ENCODE measurements at regions not wholly inside any gene's neighbourhood (a gene's known extent, or its start where the extent isn't known, plus 50 kb on each side); places are given as distances from the start of the nearest gene placed in this dataset.
A peak's percentile ranks its signal among the peaks of the same experiment; 100 is the strongest.

DNA sequence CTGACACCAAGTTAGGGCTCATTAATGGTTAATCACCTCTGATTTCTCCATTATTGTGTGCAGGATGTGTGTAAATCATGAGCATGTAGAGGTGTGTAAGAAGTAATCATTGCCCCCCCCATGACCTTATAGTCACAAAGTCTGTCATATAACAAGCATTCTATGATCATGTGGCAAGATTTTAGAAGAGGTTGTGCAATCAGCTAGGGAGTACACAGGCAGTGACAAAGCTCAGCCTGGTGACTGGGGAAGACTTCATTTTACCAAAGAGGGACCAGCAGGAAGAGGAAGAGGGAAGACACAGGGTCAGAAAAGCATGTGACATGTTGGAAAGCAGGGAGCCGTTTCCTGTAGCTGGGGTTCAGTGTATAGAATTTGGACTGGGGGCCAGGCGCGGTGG lies 176.5 kb upstream of the LARGE1 start:
- Histone ChIP-seq H3K4me3 (replicated peaks in 1 of 3) (no peak overlapping the region), H3K9me3 (no peaks in the 10 kb centered on the region), H3K4me1 (no peaks in the 10 kb centered on the region), H3K27me3 (no peaks in the 10 kb centered on the region), H3K27ac (no peak overlapping the region), H3K36me3 (no peaks in the 10 kb centered on the region)
- 78 to 92% methylated on average over 3 of the region's 3 CpGs for WGBS, 2 donors
- TF ChIP-seq POLR2A (IDR thresholded peaks at IDR 0.05): no peak
- TF ChIP-seq, protein P1, sequence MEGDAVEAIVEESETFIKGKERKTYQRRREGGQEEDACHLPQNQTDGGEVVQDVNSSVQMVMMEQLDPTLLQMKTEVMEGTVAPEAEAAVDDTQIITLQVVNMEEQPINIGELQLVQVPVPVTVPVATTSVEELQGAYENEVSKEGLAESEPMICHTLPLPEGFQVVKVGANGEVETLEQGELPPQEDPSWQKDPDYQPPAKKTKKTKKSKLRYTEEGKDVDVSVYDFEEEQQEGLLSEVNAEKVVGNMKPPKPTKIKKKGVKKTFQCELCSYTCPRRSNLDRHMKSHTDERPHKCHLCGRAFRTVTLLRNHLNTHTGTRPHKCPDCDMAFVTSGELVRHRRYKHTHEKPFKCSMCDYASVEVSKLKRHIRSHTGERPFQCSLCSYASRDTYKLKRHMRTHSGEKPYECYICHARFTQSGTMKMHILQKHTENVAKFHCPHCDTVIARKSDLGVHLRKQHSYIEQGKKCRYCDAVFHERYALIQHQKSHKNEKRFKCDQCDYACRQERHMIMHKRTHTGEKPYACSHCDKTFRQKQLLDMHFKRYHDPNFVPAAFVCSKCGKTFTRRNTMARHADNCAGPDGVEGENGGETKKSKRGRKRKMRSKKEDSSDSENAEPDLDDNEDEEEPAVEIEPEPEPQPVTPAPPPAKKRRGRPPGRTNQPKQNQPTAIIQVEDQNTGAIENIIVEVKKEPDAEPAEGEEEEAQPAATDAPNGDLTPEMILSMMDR (IDR thresholded peaks at IDR 0.05): no peak
- intact Hi-C loops (cut with DNase I): no loop called here
- DNase-seq: no peak

DNA sequence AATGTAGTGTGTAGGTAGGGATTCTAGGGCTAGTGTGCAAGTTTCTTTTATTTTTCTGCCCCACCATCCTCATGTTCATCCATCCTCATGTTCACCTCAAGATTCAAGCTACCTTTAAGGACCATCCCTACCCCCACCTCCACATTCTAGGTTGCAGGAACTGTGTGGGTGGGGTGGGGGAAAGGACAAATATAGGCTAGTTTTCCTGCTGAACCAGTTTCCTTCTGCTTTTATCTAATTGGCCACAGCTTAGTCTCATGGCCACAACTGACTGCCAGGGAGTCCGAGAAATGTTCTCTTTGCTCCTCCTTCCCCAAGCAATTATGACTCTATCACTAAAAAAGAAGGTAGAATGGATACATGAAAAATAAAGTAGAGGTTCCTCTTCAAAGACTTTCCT lies 179.0 kb upstream of the LARGE1 start:
- H3K4me1 ChIP-seq: no peaks in the 10 kb centered on the region
- intact Hi-C loops (cut with DNase I): no loop called here
- H3K4me3 ChIP-seq (replicated peaks in 1 of 3): no peak overlapping the region
- H3K36me3 ChIP-seq: no peaks in the 10 kb centered on the region
- no peak overlapping the region for H3K27ac ChIP-seq
- TF ChIP-seq, protein P1 (IDR thresholded peaks at IDR 0.05): no peak
- no peak for TF ChIP-seq POLR2A (IDR thresholded peaks at IDR 0.05)
- no peaks in the 10 kb centered on the region for H3K27me3 ChIP-seq
- DNase-seq: no peak
- no peaks in the 10 kb centered on the region for H3K9me3 ChIP-seq
- 27 to 34% methylated on average over 1 of the region's 1 CpG for WGBS, 2 donors

DNA sequence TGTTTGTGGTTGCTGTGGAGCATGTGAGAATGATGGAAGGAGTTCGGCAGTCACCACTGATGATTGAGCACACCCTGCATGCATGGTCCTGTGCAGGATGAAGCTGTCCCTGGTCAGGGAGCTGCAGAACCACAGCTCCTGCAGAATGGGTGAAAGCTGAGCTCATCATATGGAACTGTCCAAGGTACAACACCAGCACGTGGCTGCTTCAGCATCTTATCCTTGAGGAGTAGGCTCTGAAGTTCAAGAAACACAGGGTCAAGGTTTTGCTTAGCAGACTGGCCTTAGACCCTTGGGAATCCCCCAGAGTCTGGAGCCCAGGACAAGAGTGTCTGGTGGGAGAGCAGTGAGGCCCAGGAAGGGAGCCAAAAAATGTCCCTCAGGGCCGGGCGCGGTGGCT lies 182.4 kb upstream of the LARGE1 start:
- Histone ChIP-seq H3K27me3 (no peaks in the 10 kb centered on the region), H3K4me3 (replicated peaks in 1 of 3) (no peak overlapping the region), H3K9me3 (no peaks in the 10 kb centered on the region), H3K27ac (no peak overlapping the region), H3K36me3 (no peaks in the 10 kb centered on the region), H3K4me1 (no peaks in the 10 kb centered on the region)
- DNase-seq: no peak
- 33 to 75% methylated on average over 1 to 2 of the region's 5 CpGs for WGBS, 2 donors
- TF ChIP-seq, protein P1 (IDR thresholded peaks at IDR 0.05): no peak
- TF ChIP-seq POLR2A (IDR thresholded peaks at IDR 0.05): no peak
- intact Hi-C loops (cut with DNase I): no loop called here

DNA sequence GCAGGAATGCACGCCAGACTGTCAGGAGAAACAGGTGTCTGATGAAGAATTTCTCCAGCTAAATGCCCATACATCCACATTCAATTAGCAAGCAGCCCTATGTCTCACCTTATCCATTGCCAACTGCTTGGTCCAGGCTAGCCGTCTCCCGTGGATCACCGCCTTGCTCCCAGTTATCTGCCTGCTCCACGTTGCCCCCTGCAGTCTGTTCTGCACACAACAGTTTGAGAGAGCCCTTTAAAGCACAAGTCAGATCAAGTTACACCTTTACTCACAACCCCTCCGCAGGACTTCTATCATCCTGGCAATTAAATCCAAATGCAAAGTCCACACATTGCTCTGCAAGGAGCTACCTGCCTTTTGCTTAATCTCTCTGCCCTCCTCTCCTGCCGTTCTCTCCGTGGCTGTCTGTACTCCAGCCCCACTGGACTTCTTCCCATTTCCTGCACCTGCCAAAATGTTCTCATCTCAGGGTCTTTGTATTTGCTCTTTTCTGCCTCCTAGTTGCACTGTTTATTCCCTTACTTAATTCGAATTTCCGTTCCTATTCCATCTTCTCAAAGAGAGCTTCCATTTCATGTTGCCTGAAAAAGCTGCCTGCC lies 185.3 kb upstream of the LARGE1 start:
- intact Hi-C loops (cut with DNase I): no loop called here
- no peaks in the 10 kb centered on the region for H3K27me3 ChIP-seq

DNA sequence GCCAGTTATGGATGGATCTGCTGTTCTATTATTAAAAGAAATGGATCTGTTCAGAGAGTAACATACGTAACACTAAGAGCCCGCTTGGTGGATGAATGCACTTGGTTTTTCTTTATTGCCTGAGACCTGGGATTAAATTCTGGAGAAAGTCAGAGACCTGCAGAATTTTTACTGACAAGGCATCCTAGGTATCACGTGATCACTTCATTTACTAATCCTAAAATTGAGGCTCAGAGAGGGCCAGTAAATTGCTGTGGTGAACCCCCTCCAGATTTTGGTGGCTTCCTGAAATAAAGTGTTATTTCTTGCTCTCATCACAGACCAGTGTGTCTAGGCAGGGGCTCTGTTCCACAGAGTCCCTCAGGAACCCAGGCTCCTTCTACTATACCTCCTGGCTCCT lies 187.9 kb upstream of the LARGE1 start:
- Histone ChIP-seq H3K4me3 (replicated peaks in 1 of 3) (no peak overlapping the region), H3K4me1 (no peaks in the 10 kb centered on the region), H3K9me3 (no peaks in the 10 kb centered on the region), H3K36me3 (no peaks in the 10 kb centered on the region), H3K27me3 (no peaks in the 10 kb centered on the region), H3K27ac (no peak overlapping the region)
- TF ChIP-seq POLR2A (IDR thresholded peaks at IDR 0.05): no peak
- TF ChIP-seq, protein P1 (IDR thresholded peaks at IDR 0.05): no peak
- intact Hi-C loops (cut with DNase I): no loop called here
- DNase-seq: no peak
- WGBS, 2 donors: 74 to 86% methylated on average over 3 of the region's 3 CpGs

More for the DNA sequence above, 185.3 kb upstream of the LARGE1 start:
- no peaks in the 10 kb centered on the region for H3K9me3 ChIP-seq
- TF ChIP-seq, protein P1 (IDR thresholded peaks at IDR 0.05): peak in 5 of 6 experiments; percentile 22 to 50 (median 34)
- TF ChIP-seq POLR2A (IDR thresholded peaks at IDR 0.05): no peak
- DNase-seq: peak; percentile 39 to 43
- H3K4me3 ChIP-seq (replicated peaks in 1 of 3): no peak overlapping the region
- H3K27ac ChIP-seq: no peak overlapping the region
- H3K4me1 ChIP-seq: no peaks in the 10 kb centered on the region
- no peaks in the 10 kb centered on the region for H3K36me3 ChIP-seq
- 10 to 14% methylated on average over 10 of the region's 10 CpGs for WGBS, 2 donors

Measured in thyroid gland (tissue), 4 donors.